Parathyroid adenoma (tissue), 2 donors: ENCODE measurements at regions not wholly inside any gene's neighbourhood (a gene's known extent, or its start where the extent isn't known, plus 50 kb on each side); places are given as distances from the start of the nearest gene placed in this dataset.
"Not testable (repeated sequence)": the region's sequence is repeated elsewhere in the genome, so short reads cannot be mapped to it uniquely, and the experiment has no call there.

ENCODE experiments used
- H2AFZ ChIP-seq: fragments of 300-600 bp; sonication (generic); one replicate; pipeline ENCODE4 v1.7.0; 2017; ENCODE audit warnings: antibody characterized with exemption, mild to moderate bottlenecking
- H3K27ac ChIP-seq: fragments of 300-600 bp; sonication (generic); one replicate; pipeline ENCODE4 v1.7.0; 2017
- H3K27me3 ChIP-seq: fragments of 300-600 bp; sonication (generic); one replicate; pipeline ENCODE4 v1.7.0; 2017; ENCODE audit warnings: low read length; ENCODE audit not compliant: control insufficient read depth, insufficient read depth
- H3K36me3 ChIP-seq: fragments of 300-600 bp; sonication (generic); one replicate; pipeline ENCODE4 v1.7.0; 2017; ENCODE audit warnings: low read length; ENCODE audit not compliant: control insufficient read depth, insufficient read depth
- H3K4me1 ChIP-seq: fragments of 300-600 bp; sonication (generic); one replicate; pipeline ENCODE4 v1.7.0; 2017; ENCODE audit warnings: control low read depth
- H3K4me2 ChIP-seq: fragments of 300-600 bp; sonication (generic); one replicate; pipeline ENCODE4 v1.7.0; 2017; ENCODE audit warnings: low read length
- H3K4me3 ChIP-seq: fragments of 300-600 bp; sonication (generic); one replicate; pipeline ENCODE4 v1.7.0; 2017; ENCODE audit warnings: low read depth, low read length
- H3K79me2 ChIP-seq: fragments of 300-600 bp; sonication (generic); one replicate; pipeline ENCODE4 v1.7.0; 2017; ENCODE audit warnings: control low read depth
- H3K9ac ChIP-seq: fragments of 300-600 bp; sonication (generic); one replicate; pipeline ENCODE4 v1.7.0; 2017; ENCODE audit warnings: mild to moderate bottlenecking
- H3K9me3 ChIP-seq: fragments of 300-600 bp; sonication (generic); one replicate; pipeline ENCODE4 v1.7.0; 2017; ENCODE audit warnings: low read length; ENCODE audit not compliant: control insufficient read depth
- TF ChIP-seq, protein P1 (sequence below): fragments of 300-600 bp; sonication (generic); IDR thresholded peaks from one replicate; pipeline ENCODE4 v1.7.0; 2017; ENCODE audit warnings: antibody characterized with exemption, mild to moderate bottlenecking
- donor health status: primary hyperparathyroidism.

GRCh38 chr7:53340220-53340619, 304.8 kb downstream of the POM121L12 start:
- Histone ChIP-seq H3K27ac (no peak overlapping the region), H3K9me3 (no peaks in the 10 kb centered on the region), H3K4me3 (no peak overlapping the region), H3K27me3 (no peaks in the 10 kb centered on the region), H2AFZ (no peak overlapping the region), H3K36me3 (no peaks in the 10 kb centered on the region), H3K79me2 (no peaks in the 10 kb centered on the region), H3K9ac (no peak overlapping the region), H3K4me1 (no peaks in the 10 kb centered on the region), H3K4me2 (no peak overlapping the region)
- TF ChIP-seq, protein P1, sequence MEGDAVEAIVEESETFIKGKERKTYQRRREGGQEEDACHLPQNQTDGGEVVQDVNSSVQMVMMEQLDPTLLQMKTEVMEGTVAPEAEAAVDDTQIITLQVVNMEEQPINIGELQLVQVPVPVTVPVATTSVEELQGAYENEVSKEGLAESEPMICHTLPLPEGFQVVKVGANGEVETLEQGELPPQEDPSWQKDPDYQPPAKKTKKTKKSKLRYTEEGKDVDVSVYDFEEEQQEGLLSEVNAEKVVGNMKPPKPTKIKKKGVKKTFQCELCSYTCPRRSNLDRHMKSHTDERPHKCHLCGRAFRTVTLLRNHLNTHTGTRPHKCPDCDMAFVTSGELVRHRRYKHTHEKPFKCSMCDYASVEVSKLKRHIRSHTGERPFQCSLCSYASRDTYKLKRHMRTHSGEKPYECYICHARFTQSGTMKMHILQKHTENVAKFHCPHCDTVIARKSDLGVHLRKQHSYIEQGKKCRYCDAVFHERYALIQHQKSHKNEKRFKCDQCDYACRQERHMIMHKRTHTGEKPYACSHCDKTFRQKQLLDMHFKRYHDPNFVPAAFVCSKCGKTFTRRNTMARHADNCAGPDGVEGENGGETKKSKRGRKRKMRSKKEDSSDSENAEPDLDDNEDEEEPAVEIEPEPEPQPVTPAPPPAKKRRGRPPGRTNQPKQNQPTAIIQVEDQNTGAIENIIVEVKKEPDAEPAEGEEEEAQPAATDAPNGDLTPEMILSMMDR = no peak

- H3K9ac ChIP-seq = no peak overlapping the region
- no peak overlapping the region for H3K4me2 ChIP-seq
- H3K4me3 ChIP-seq = no peak overlapping the region
- H3K9me3 ChIP-seq = no peaks in the 10 kb centered on the region
- no peaks in the 10 kb centered on the region for H3K27me3 ChIP-seq
- H2AFZ ChIP-seq = no peak overlapping the region
- no peaks in the 10 kb centered on the region for H3K4me1 ChIP-seq
- no peak overlapping the region for H3K27ac ChIP-seq
- no peaks in the 10 kb centered on the region for H3K79me2 ChIP-seq
- H3K36me3 ChIP-seq = no peaks in the 10 kb centered on the region
- TF ChIP-seq, protein P1 = no peak
These were observed 314.8 kb downstream of the POM121L12 start for GRCh38 chr7:53350241-53350640.

DNA sequence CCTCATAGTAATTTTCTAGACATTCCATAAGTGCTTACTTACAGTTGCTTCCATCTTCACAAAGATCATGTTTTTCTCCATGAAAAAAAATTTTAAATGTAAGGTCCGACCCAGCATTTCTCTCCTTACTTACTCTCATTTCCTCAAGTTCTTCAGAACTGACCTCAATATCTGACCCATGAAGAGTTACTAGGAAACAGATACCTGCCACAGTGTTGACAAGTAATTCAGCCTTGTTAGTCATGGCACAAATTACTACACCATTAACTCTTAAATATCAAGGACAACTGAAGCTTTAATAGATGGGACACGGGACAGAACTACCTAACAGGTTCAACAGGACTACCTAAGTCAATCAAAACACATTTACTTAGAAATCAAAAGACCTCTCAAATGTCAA, 316.2 kb downstream of the POM121L12 start:
- TF ChIP-seq, protein P1 = no peak
- Histone ChIP-seq H3K79me2 (no peaks in the 10 kb centered on the region), H3K9ac (no peak overlapping the region), H3K4me3 (no peak overlapping the region), H3K4me1 (no peaks in the 10 kb centered on the region), H3K36me3 (no peaks in the 10 kb centered on the region), H3K4me2 (no peak overlapping the region), H3K9me3 (no peaks in the 10 kb centered on the region), H3K27me3 (no peaks in the 10 kb centered on the region), H2AFZ (no peak overlapping the region), H3K27ac (no peak overlapping the region)

DNA sequence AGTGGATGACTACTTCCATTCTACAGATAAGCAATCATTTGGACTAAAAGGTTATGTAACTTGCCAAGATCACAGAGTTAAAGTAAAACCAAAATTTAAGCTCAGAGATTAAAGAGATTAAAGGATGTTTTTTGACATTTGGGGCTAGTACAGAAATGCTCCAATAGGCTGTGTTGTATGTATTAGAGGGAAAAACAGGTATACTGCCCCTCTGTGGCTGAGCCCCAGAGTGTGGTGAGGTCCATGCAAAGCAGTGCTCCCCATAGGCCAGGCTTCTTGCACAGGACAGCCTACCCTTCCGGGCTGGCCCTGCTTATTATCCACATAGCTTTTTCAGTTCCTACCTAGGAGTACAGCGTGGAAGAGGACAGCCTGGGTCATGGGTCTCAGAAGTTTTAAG, 322.8 kb downstream of the POM121L12 start:
- H3K79me2 ChIP-seq = no peaks in the 10 kb centered on the region
- H3K36me3 ChIP-seq = no peaks in the 10 kb centered on the region
- H3K27ac ChIP-seq = no peak overlapping the region
- no peaks in the 10 kb centered on the region for H3K4me1 ChIP-seq
- H3K4me3 ChIP-seq = no peak overlapping the region
- no peaks in the 10 kb centered on the region for H3K9me3 ChIP-seq
- H3K27me3 ChIP-seq = no peaks in the 10 kb centered on the region
- no peak overlapping the region for H3K4me2 ChIP-seq
- H3K9ac ChIP-seq = no peak overlapping the region
- H2AFZ ChIP-seq = no peak overlapping the region
- TF ChIP-seq, protein P1 = no peak

DNA sequence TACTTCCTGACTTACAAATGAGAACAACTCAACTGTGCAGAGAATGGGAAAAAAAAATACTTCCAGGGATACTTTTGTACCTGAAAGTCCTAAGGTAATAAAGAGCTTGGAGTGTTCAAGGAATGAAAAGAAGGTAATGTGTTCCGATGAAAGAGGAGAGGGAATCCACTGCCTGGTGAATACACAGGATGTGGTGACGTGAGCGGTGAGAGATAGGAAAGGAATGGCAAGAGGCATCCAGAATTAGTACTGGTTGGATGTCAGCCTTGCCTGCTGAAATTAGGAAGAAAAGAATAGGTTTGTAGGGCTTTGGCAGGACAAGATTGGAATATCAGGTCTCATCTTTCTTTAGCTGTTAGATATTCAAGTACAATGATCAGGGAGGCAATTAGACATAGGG, 347.7 kb downstream of the POM121L12 start:
- H3K4me3 ChIP-seq = no peak overlapping the region
- no peaks in the 10 kb centered on the region for H3K79me2 ChIP-seq
- H3K9ac ChIP-seq = no peak overlapping the region
- no peaks in the 10 kb centered on the region for H3K36me3 ChIP-seq
- TF ChIP-seq, protein P1 = no peak
- no peaks in the 10 kb centered on the region for H3K9me3 ChIP-seq
- no peak overlapping the region for H2AFZ ChIP-seq
- H3K4me2 ChIP-seq = no peak overlapping the region
- H3K27me3 ChIP-seq = no peaks in the 10 kb centered on the region
- no peak overlapping the region for H3K27ac ChIP-seq
- H3K4me1 ChIP-seq = no peaks in the 10 kb centered on the region

DNA sequence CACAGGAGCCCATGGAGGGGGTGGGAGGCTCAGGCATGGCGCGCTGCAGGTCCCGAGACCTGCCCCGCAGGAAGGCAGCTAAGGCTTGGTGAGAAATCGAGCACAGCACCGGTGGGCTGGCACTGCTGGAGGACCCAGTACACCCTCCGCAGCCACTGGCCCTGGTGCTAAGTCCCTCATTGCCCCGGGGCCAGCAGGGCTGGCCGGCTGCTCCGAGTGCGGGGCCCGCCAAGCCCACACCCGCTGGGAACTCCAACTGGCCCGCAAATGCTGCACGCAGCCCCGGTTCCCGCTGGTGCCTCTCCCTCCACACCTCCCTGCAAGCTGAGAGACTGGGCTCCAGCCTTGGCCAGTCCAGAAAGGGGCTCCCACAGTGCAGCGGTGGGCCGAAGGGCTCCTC, 349.8 kb downstream of the POM121L12 start:
- not testable (repeated sequence) for H3K27me3 ChIP-seq, H2AFZ ChIP-seq, H3K36me3 ChIP-seq, H3K4me2 ChIP-seq, H3K9ac ChIP-seq, H3K79me2 ChIP-seq, H3K27ac ChIP-seq, H3K4me1 ChIP-seq, H3K9me3 ChIP-seq, H3K4me3 ChIP-seq
